ENCODE measurements at regions not wholly inside any gene's neighbourhood (a gene's known extent, or its start where the extent isn't known, plus 50 kb on each side); places are given as distances from the start of the nearest gene placed in this dataset.

GRCh38 chr4:83858131-83858530 lies 322.2 kb downstream of the GPAT3 start:
- TF ChIP-seq CTCF (IDR thresholded peaks at IDR 0.05; ENCODE audit: unreplicated experiment): no peak
- Mint-ChIP-seq H3K4me1 (ENCODE audit: insufficient read depth, unreplicated experiment) (peaks cover 13% of the 10 kb centered on the region), H3K9me3 (ENCODE audit: unreplicated experiment) (no peaks in the 10 kb centered on the region), H3K36me3 (ENCODE audit: insufficient read depth, unreplicated experiment) (no peaks in the 10 kb centered on the region), H3K27ac (ENCODE audit: low read depth, unreplicated experiment) (no peak overlapping the region), H3K27me3 (ENCODE audit: insufficient read depth, unreplicated experiment) (no peaks in the 10 kb centered on the region), H3K4me3 (ENCODE audit: unreplicated experiment) (no peak overlapping the region)
- intact Hi-C loops (cut with micrococcal nuclease): no loop called here
- DNase-seq (ENCODE audit: unreplicated experiment): no peak
- ChIA-PET POLR2A (interaction anchor here (0.6 kb wide), 1 partner anchor 680 kb away, joined by 3 read pairs; no protein-coding TSS in a partner anchor), CTCF (interaction anchor here (0.8 kb wide), 1 partner anchor 8 kb away, joined by 3 read pairs; no protein-coding TSS in a partner anchor)
- BruUV-seq (replicated peaks): no TSS peak

GRCh38 chr4:83855044-83855443 lies 319.1 kb downstream of the GPAT3 start:
- peak; percentile 65 for DNase-seq (ENCODE audit: unreplicated experiment)
- ChIA-PET POLR2A (no interaction called here), CTCF (no interaction called here)
- H3K27me3 Mint-ChIP-seq (ENCODE audit: insufficient read depth, unreplicated experiment): no peaks in the 10 kb centered on the region
- peaks cover 33% of the 10 kb centered on the region for H3K4me1 Mint-ChIP-seq (ENCODE audit: insufficient read depth, unreplicated experiment)
- no peak for TF ChIP-seq CTCF (IDR thresholded peaks at IDR 0.05; ENCODE audit: unreplicated experiment)
- H3K4me3 Mint-ChIP-seq (ENCODE audit: unreplicated experiment): no peak overlapping the region
- H3K9me3 Mint-ChIP-seq (ENCODE audit: unreplicated experiment): no peaks in the 10 kb centered on the region
- peak overlapping the region; percentile 25 for H3K27ac Mint-ChIP-seq (ENCODE audit: low read depth, unreplicated experiment)
- no TSS peak for BruUV-seq (replicated peaks)
- intact Hi-C loops (cut with micrococcal nuclease): no loop called here
- H3K36me3 Mint-ChIP-seq (ENCODE audit: insufficient read depth, unreplicated experiment): peaks cover 5% of the 10 kb centered on the region

GRCh38 chr4:83852085-83852451 lies 316.2 kb downstream of the GPAT3 start:
- Mint-ChIP-seq H3K36me3 (ENCODE audit: insufficient read depth, unreplicated experiment) (peaks cover 5% of the 10 kb centered on the region), H3K27ac (ENCODE audit: low read depth, unreplicated experiment) (peak overlapping the region; percentile 57), H3K4me3 (ENCODE audit: unreplicated experiment) (no peak overlapping the region), H3K4me1 (ENCODE audit: insufficient read depth, unreplicated experiment) (peaks cover 33% of the 10 kb centered on the region), H3K27me3 (ENCODE audit: insufficient read depth, unreplicated experiment) (no peaks in the 10 kb centered on the region), H3K9me3 (ENCODE audit: unreplicated experiment) (no peaks in the 10 kb centered on the region)
- peak; percentile 28 for DNase-seq (ENCODE audit: unreplicated experiment)
- no peak for TF ChIP-seq CTCF (IDR thresholded peaks at IDR 0.05; ENCODE audit: unreplicated experiment)
- CTCF ChIA-PET: interaction anchor here (0.6 kb wide), 1 partner anchor 576 kb away, joined by 3 read pairs; no protein-coding TSS in a partner anchor
- BruUV-seq (replicated peaks): no TSS peak
- intact Hi-C loops (cut with micrococcal nuclease): no loop called here
- POLR2A ChIA-PET: interaction anchor here (1.0 kb wide), 1 partner anchor 33 kb away, joined by 3 read pairs; no protein-coding TSS in a partner anchor

- POLR2A ChIA-PET: interaction anchor here (1.0 kb wide), 1 partner anchor 34 kb away, joined by 3 read pairs; no protein-coding TSS in a partner anchor
- peak overlapping the region; percentile 57 for H3K27ac Mint-ChIP-seq (ENCODE audit: low read depth, unreplicated experiment)
- no TSS peak for BruUV-seq (replicated peaks)
- H3K4me3 Mint-ChIP-seq (ENCODE audit: unreplicated experiment): no peak overlapping the region
- peak; percentile 38 for DNase-seq (ENCODE audit: unreplicated experiment)
- no peaks in the 10 kb centered on the region for H3K9me3 Mint-ChIP-seq (ENCODE audit: unreplicated experiment)
- CTCF ChIA-PET: interaction anchor here (0.6 to 1.4 kb wide), 2 partner anchors 207 to 253 kb away, joined by 3 to 5 read pairs; no protein-coding TSS in a partner anchor
- no peaks in the 10 kb centered on the region for H3K27me3 Mint-ChIP-seq (ENCODE audit: insufficient read depth, unreplicated experiment)
- H3K36me3 Mint-ChIP-seq (ENCODE audit: insufficient read depth, unreplicated experiment): peaks cover 5% of the 10 kb centered on the region
- peaks cover 33% of the 10 kb centered on the region for H3K4me1 Mint-ChIP-seq (ENCODE audit: insufficient read depth, unreplicated experiment)
- TF ChIP-seq CTCF (IDR thresholded peaks at IDR 0.05; ENCODE audit: unreplicated experiment): no peak
- intact Hi-C loops (cut with micrococcal nuclease): no loop called here
Observed at GRCh38 chr4:83851261-83852084, 315.6 kb downstream of the GPAT3 start.

Data from MCF 10A (cell line).